ENCODE measurements at regions not wholly inside any gene's neighbourhood (a gene's known extent, or its start where the extent isn't known, plus 50 kb on each side); places are given as distances from the start of the nearest gene placed in this dataset.

GRCh38 chr4:3877236-3877635, 111.1 kb downstream of the ADRA2C start:
- H3K27me3 ChIP-seq = peaks cover 0 to 8% of the 10 kb centered on the region in 2 donors
- no peak for ATAC-seq
- no peaks in the 10 kb centered on the region for H3K4me1 ChIP-seq
- intact Hi-C loops (cut with DNase I) = loop anchor here (5.0 to 10.0 kb wide), 2 partner anchors 110 to 112 kb away; partner anchors contain the start of gene ADRA2C (in 2 of the 2)
- no peak for DNase-seq
- H3K36me3 ChIP-seq = no peaks in the 10 kb centered on the region
- H3K27ac ChIP-seq = no peak overlapping the region
- H3K9me3 ChIP-seq = no peaks in the 10 kb centered on the region
- no peak overlapping the region for H3K4me3 ChIP-seq
- TF ChIP-seq CTCF (IDR thresholded peaks at IDR 0.05) (no peak), POLR2A (IDR thresholded peaks at IDR 0.05) (no peak)

GRCh38 chr4:3877868-3878267, 111.7 kb downstream of the ADRA2C start:
- 56% methylated on average over 1 of the region's 1 CpG for WGBS (ENCODE audit: insufficient coverage, low coverage, low lambda C conversion rate, missing lambda C conversion rate)

DNA sequence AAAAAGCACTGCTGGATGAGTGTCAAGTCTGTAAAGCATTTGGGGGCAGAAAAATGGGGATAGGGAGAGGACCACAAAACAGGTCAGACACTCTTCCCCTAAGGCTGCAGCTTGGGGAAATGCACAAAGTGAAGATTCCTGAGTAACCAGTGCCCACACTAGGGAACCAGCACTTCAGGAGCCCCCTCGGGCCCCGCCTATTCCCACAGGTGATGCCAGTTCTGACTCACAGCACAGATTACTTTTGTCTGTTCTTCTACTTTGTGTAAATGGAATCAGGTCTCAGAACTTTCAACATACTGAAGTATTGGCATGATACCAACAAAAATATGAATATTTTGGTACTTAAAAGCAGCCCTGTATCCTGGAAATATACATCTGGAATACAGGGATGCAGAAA, 112.5 kb downstream of the ADRA2C start:
- Histone ChIP-seq H3K27ac (no peak overlapping the region), H3K4me1 (no peaks in the 10 kb centered on the region), H3K9me3 (no peaks in the 10 kb centered on the region), H3K4me3 (no peak overlapping the region), H3K27me3 (peaks cover 0 to 5% of the 10 kb centered on the region in 2 donors), H3K36me3 (no peaks in the 10 kb centered on the region)
- TF ChIP-seq POLR2A (IDR thresholded peaks at IDR 0.05) = no peak
- TF ChIP-seq CTCF (IDR thresholded peaks at IDR 0.05) = no peak
- no peak for ATAC-seq
- WGBS (ENCODE audit: insufficient coverage, low coverage, low lambda C conversion rate, missing lambda C conversion rate) = 34% methylated on average over 2 of the region's 2 CpGs
- no peak for DNase-seq
- intact Hi-C loops (cut with DNase I) = loop anchor here (5.0 to 10.0 kb wide), 2 partner anchors 111 to 114 kb away; partner anchors contain the start of gene ADRA2C (in 2 of the 2)

More at GRCh38 chr4:3877868-3878267, 111.7 kb downstream of the ADRA2C start:
- Histone ChIP-seq H3K4me3 (no peak overlapping the region), H3K27ac (no peak overlapping the region), H3K4me1 (no peaks in the 10 kb centered on the region), H3K36me3 (no peaks in the 10 kb centered on the region), H3K27me3 (peaks cover 0 to 5% of the 10 kb centered on the region in 2 donors), H3K9me3 (no peaks in the 10 kb centered on the region)
- intact Hi-C loops (cut with DNase I) = loop anchor here (5.0 to 10.0 kb wide), 2 partner anchors 111 to 113 kb away; partner anchors contain the start of gene ADRA2C (in 2 of the 2)
- ATAC-seq (no peak), DNase-seq (no peak)
- no peak for TF ChIP-seq CTCF (IDR thresholded peaks at IDR 0.05)
- no peak for TF ChIP-seq POLR2A (IDR thresholded peaks at IDR 0.05)

- no peaks in the 10 kb centered on the region for H3K4me1 ChIP-seq
- H3K4me3 ChIP-seq = no peak overlapping the region
- H3K27ac ChIP-seq = no peak overlapping the region
- H3K9me3 ChIP-seq = no peaks in the 10 kb centered on the region
- H3K27me3 ChIP-seq = peaks cover 0 to 5% of the 10 kb centered on the region in 2 donors
- intact Hi-C loops (cut with DNase I) = loop anchor here (5.0 to 10.0 kb wide), 2 partner anchors 113 to 115 kb away; partner anchors contain the start of gene ADRA2C (in 2 of the 2)
- 16% methylated on average over 7 of the region's 46 CpGs for WGBS (ENCODE audit: insufficient coverage, low coverage, low lambda C conversion rate, missing lambda C conversion rate)
- ATAC-seq = peak; percentile 15 to 52 (median 36)
- TF ChIP-seq CTCF (IDR thresholded peaks at IDR 0.05) (no peak), POLR2A (IDR thresholded peaks at IDR 0.05) (no peak)
- peak in 1 of 3 donors; percentile 43 for DNase-seq
- no peaks in the 10 kb centered on the region for H3K36me3 ChIP-seq
Measured at GRCh38 chr4:3879681-3880614, 113.8 kb downstream of the ADRA2C start.

Data from right lobe of liver (tissue), 6 donors.